Neural cell (in vitro differentiated cells): ENCODE measurements at regions not wholly inside any gene's neighbourhood (a gene's known extent, or its start where the extent isn't known, plus 50 kb on each side); places are given as distances from the start of the nearest gene placed in this dataset.

ENCODE experiments used
- H2AFZ ChIP-seq: fragments of 200-600, 300-800 bp; sonication (generic), shearing (Covaris generic); 2 replicates; pipeline ENCODE4 v1.6.0; 2014; ENCODE audit warnings: low read depth, mild to moderate bottlenecking, antibody characterized with exemption, low read length, moderate library complexity
- H3F3A ChIP-seq: fragments of 200-600 bp; shearing (Covaris generic); 2 replicates; pipeline ENCODE4 v1.6.1; 2016; ENCODE audit warnings: mild to moderate bottlenecking, moderate library complexity, mixed read lengths, antibody characterized with exemption, low read length; ENCODE audit not compliant: insufficient read depth, poor library complexity, severe bottlenecking
- H3K27ac ChIP-seq: fragments of 200-600, 300-800 bp; sonication (generic), shearing (Covaris generic); 2 replicates; pipeline ENCODE4 v1.5.1; 2014; ENCODE audit warnings: mild to moderate bottlenecking, low read length, moderate library complexity
- H3K27me3 ChIP-seq: fragments of 300-800, 200-600 bp; sonication (generic), shearing (Covaris generic); 2 replicates; pipeline ENCODE4 v1.6.0; 2014; ENCODE audit warnings: mild to moderate bottlenecking, low read depth, low read length, moderate library complexity; ENCODE audit not compliant: insufficient read depth
- H3K36me3 ChIP-seq: fragments of 300-800, 200-600 bp; sonication (generic), shearing (Covaris generic); 2 replicates; pipeline ENCODE4 v1.5.1; 2014; ENCODE audit warnings: mild to moderate bottlenecking, antibody characterized with exemption, low read length, moderate library complexity; ENCODE audit not compliant: insufficient read depth
- H3K4me2 ChIP-seq: fragments of 300-800, 200-600 bp; sonication (generic), shearing (Covaris generic); 2 replicates; pipeline ENCODE4 v1.6.0; 2014; ENCODE audit warnings: mild to moderate bottlenecking, low read length
- H3K4me3 ChIP-seq: fragments of 300-800, 200-600 bp; sonication (generic), shearing (Covaris generic); 2 replicates; pipeline ENCODE4 v1.5.1; 2014; ENCODE audit warnings: mild to moderate bottlenecking, low read length, moderate library complexity
- H3K79me2 ChIP-seq: fragments of 200-600 bp; shearing (Covaris generic); replicated peaks from 2 replicates; pipeline ENCODE4 v1.6.0; 2014; ENCODE audit warnings: mild to moderate bottlenecking, low read length, moderate library complexity; ENCODE audit not compliant: insufficient read depth
- H3K9ac ChIP-seq: fragments of 300-800, 200-600 bp; sonication (generic), shearing (Covaris generic); 2 replicates; pipeline ENCODE4 v1.6.1; 2016; ENCODE audit warnings: mild to moderate bottlenecking, low read length, mixed read lengths
- H3K9me2 ChIP-seq: fragments of 200-600 bp; shearing (Covaris generic); 2 replicates; pipeline ENCODE4 v1.6.1; 2016; ENCODE audit warnings: mild to moderate bottlenecking, low read length, mixed read lengths; ENCODE audit not compliant: insufficient read depth
- H3K9me3 ChIP-seq: fragments of 200-600, 300-800 bp; sonication (generic), shearing (Covaris generic); 2 replicates; pipeline ENCODE4 v1.6.1; 2016; ENCODE audit warnings: mild to moderate bottlenecking, mixed run types, low read length, moderate library complexity, mixed read lengths
- H4K20me1 ChIP-seq: fragments of 200-600 bp; shearing (Covaris generic); 2 replicates; pipeline ENCODE4 v1.6.1; 2016; ENCODE audit warnings: mild to moderate bottlenecking, mixed run types; ENCODE audit not compliant: insufficient read depth
- CTCF ChIP-seq: fragments of 450-650 bp; IDR thresholded peaks from 2 replicates; pipeline ENCODE4 v1.5.1; 2014; ENCODE audit warnings: antibody characterized with exemption, mild to moderate bottlenecking, moderate library complexity; ENCODE audit not compliant: poor library complexity, severe bottlenecking
- EP300 ChIP-seq: fragments of 450-650 bp; conservative IDR thresholded peaks from 2 replicates; pipeline ENCODE4 v1.6.1; 2014; ENCODE audit warnings: antibody characterized with exemption, mild to moderate bottlenecking, moderate library complexity; ENCODE audit not compliant: poor library complexity, severe bottlenecking
- EZH2 ChIP-seq: fragments of 200-600, 300-800 bp; shearing (Covaris generic), sonication (generic); IDR thresholded peaks from 2 replicates; pipeline ENCODE4 v1.6.1; 2014; ENCODE audit warnings: antibody characterized with exemption, low read length, borderline replicate concordance, mild to moderate bottlenecking; ENCODE audit not compliant: insufficient read depth, poor library complexity, severe bottlenecking
- MXI1 ChIP-seq: fragments of 450-650 bp; conservative IDR thresholded peaks from 2 replicates; pipeline ENCODE4 v1.6.1; 2014; ENCODE audit warnings: antibody characterized with exemption, mild to moderate bottlenecking; ENCODE audit not compliant: poor library complexity, severe bottlenecking
- POLR2AphosphoS5 ChIP-seq: IDR thresholded peaks from 2 replicates; pipeline ENCODE4 v1.6.1; 2012
- RAD21 ChIP-seq: fragments of 450-650 bp; conservative IDR thresholded peaks from 2 replicates; pipeline ENCODE4 v1.6.1; 2014; ENCODE audit warnings: antibody characterized with exemption, mild to moderate bottlenecking, moderate library complexity
- SMC3 ChIP-seq: fragments of 450-650 bp; conservative IDR thresholded peaks from 2 replicates; pipeline ENCODE4 v1.6.1; 2014; ENCODE audit warnings: antibody characterized with exemption, mild to moderate bottlenecking, moderate library complexity; ENCODE audit not compliant: poor library complexity
- TAF1 ChIP-seq: IDR thresholded peaks from 2 replicates; pipeline ENCODE4 v1.6.1; 2012; ENCODE audit warnings: low read depth
- TF ChIP-seq, protein P1 (sequence below): IDR thresholded peaks from 2 replicates; pipeline ENCODE4 v1.6.1; 2012; ENCODE audit warnings: borderline replicate concordance

DNA sequence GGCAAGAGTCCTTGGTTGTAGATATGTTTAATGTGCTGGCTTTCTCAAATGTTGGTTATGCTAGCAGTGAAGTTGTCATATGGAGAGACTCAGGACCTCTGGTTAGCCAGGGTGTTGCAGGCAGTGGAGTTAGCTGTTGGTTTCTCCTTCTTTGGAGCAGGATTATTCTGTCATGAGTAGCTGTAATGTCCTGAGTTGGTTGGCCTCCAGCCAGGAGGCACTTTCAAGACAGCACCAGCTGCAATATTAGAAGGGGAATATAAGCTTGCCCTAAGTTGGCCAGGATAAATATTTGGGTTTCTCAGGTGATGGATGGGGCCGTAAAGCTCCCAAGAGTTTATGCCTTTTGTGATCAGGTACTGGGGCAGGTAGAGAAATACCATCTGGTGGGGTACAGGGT lies 65.5 kb downstream of the MSTN start:
- no peak for TF ChIP-seq RAD21
- TF ChIP-seq EP300: no peak
- H3K9ac ChIP-seq: no peak overlapping the region
- H2AFZ ChIP-seq: no peak overlapping the region
- no peak overlapping the region for H3K27ac ChIP-seq
- no peaks in the 10 kb centered on the region for H3K9me3 ChIP-seq
- no peaks in the 10 kb centered on the region for H3K9me2 ChIP-seq
- no peaks in the 10 kb centered on the region for H3K36me3 ChIP-seq
- no peaks in the 10 kb centered on the region for H4K20me1 ChIP-seq
- H3F3A ChIP-seq: no peaks in the 10 kb centered on the region
- no peak overlapping the region for H3K4me3 ChIP-seq
- no peaks in the 10 kb centered on the region for H3K27me3 ChIP-seq
- no peaks in the 10 kb centered on the region for H3K79me2 ChIP-seq
- H3K4me2 ChIP-seq: no peak overlapping the region

- Histone ChIP-seq H3K4me2 (no peak overlapping the region), H3K9me2 (no peaks in the 10 kb centered on the region), H4K20me1 (no peaks in the 10 kb centered on the region), H3K27me3 (no peaks in the 10 kb centered on the region), H3F3A (no peaks in the 10 kb centered on the region), H3K36me3 (no peaks in the 10 kb centered on the region), H3K79me2 (no peaks in the 10 kb centered on the region), H3K9ac (no peak overlapping the region), H3K4me3 (no peak overlapping the region), H2AFZ (no peak overlapping the region), H3K27ac (no peak overlapping the region), H3K9me3 (no peaks in the 10 kb centered on the region)
- no peak for TF ChIP-seq MXI1
- TF ChIP-seq, protein P1, sequence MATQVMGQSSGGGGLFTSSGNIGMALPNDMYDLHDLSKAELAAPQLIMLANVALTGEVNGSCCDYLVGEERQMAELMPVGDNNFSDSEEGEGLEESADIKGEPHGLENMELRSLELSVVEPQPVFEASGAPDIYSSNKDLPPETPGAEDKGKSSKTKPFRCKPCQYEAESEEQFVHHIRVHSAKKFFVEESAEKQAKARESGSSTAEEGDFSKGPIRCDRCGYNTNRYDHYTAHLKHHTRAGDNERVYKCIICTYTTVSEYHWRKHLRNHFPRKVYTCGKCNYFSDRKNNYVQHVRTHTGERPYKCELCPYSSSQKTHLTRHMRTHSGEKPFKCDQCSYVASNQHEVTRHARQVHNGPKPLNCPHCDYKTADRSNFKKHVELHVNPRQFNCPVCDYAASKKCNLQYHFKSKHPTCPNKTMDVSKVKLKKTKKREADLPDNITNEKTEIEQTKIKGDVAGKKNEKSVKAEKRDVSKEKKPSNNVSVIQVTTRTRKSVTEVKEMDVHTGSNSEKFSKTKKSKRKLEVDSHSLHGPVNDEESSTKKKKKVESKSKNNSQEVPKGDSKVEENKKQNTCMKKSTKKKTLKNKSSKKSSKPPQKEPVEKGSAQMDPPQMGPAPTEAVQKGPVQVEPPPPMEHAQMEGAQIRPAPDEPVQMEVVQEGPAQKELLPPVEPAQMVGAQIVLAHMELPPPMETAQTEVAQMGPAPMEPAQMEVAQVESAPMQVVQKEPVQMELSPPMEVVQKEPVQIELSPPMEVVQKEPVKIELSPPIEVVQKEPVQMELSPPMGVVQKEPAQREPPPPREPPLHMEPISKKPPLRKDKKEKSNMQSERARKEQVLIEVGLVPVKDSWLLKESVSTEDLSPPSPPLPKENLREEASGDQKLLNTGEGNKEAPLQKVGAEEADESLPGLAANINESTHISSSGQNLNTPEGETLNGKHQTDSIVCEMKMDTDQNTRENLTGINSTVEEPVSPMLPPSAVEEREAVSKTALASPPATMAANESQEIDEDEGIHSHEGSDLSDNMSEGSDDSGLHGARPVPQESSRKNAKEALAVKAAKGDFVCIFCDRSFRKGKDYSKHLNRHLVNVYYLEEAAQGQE: no peak
- TF ChIP-seq CTCF: no peak
- TF ChIP-seq SMC3: no peak
Observed at GRCh38 chr2:189995679-189996078, 66.8 kb downstream of the MSTN start.

DNA sequence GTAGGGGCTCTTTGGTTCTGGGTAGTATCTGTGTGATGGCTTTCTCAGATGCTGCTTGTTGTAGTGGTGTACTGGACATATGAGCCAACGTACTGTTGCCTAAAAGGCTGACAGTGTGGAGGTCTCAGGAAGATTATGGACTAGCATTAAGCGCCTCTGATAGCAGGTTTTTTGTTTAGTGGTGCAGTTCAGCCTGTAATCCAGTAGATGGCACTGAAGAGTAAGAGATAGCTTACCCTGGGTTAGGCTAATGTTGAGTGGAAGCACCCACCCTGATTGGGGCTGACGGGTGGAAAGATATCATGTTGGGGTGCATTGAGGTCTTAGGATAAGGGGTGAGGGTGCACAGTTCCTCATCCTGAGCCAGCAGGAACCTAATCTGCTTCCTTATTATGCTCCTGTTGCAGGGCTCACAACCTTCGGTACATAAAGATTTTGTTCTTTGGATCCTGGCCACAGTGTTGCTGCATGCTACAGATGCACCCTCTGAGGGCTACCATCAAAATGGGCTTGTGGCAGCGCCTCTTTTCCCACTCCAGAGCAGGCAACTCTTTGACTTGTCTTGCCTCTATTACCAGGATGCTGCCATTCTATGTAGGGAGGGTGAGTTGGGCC lies 79.6 kb downstream of the MSTN start:
- no peak overlapping the region for H3K4me2 ChIP-seq
- no peaks in the 10 kb centered on the region for H3F3A ChIP-seq
- no peak overlapping the region for H3K27ac ChIP-seq
- no peaks in the 10 kb centered on the region for H4K20me1 ChIP-seq
- no peaks in the 10 kb centered on the region for H3K36me3 ChIP-seq
- H3K9me2 ChIP-seq: no peaks in the 10 kb centered on the region
- no peak overlapping the region for H3K4me3 ChIP-seq
- no peak overlapping the region for H2AFZ ChIP-seq
- no peak overlapping the region for H3K9ac ChIP-seq
- H3K9me3 ChIP-seq: peaks cover 4% of the 10 kb centered on the region
- H3K27me3 ChIP-seq: no peaks in the 10 kb centered on the region
- TF ChIP-seq, protein P1: no peak
- TF ChIP-seq CTCF (peak; percentile 44), SMC3 (peak; percentile 28), MXI1 (no peak), EP300 (no peak), POLR2AphosphoS5 (no peak), EZH2 (no peak), RAD21 (peak; percentile 40), TAF1 (no peak)
- no peaks in the 10 kb centered on the region for H3K79me2 ChIP-seq
